Large intestine (tissue), 3 donors: ENCODE measurements at regions not wholly inside any gene's neighbourhood (a gene's known extent, or its start where the extent isn't known, plus 50 kb on each side); places are given as distances from the start of the nearest gene placed in this dataset.
"Not testable (repeated sequence)": the region's sequence is repeated elsewhere in the genome, so short reads cannot be mapped to it uniquely, and the experiment has no call there.

Experiments used
- DNase-seq, 2 donors: peaks; one replicate each; pipeline versions ENCODE4 v3.0.0 to v3.0.0-alpha.2; 2013
- H3K27ac ChIP-seq: one replicate; pipeline ENCODE4 v1.5.1; 2013; ENCODE audit warnings: low read length
- H3K27me3 ChIP-seq: 2 replicates; pipeline ENCODE4 v1.6.1; 2013; ENCODE audit warnings: low read length; ENCODE audit not compliant: control insufficient read depth, insufficient read depth
- H3K36me3 ChIP-seq: 2 replicates; pipeline ENCODE4 v1.6.1; 2013; ENCODE audit warnings: low read length; ENCODE audit not compliant: control insufficient read depth, insufficient read depth
- H3K4me1 ChIP-seq: one replicate; pipeline ENCODE4 v1.6.1; 2013; ENCODE audit warnings: low read length; ENCODE audit not compliant: control insufficient read depth, insufficient read depth
- H3K4me3 ChIP-seq: one replicate; pipeline ENCODE4 v1.5.1; 2013; ENCODE audit warnings: low read length
- H3K9me3 ChIP-seq: one replicate; pipeline ENCODE4 v1.6.1; 2013; ENCODE audit warnings: mild to moderate bottlenecking, low read depth, low read length, moderate library complexity; ENCODE audit not compliant: control insufficient read depth
- WGBS: methylation state at CpG from one replicate; pipeline ENCODE4 v1.1.5; 2013; ENCODE audit warnings: low lambda C conversion rate; ENCODE audit not compliant: insufficient coverage; 5-methylcytosine and 5-hydroxymethylcytosine counted together

GRCh38 chr11:25225078-25225477 is 728.2 kb downstream of the LUZP2 start:
- no peak for DNase-seq
- WGBS = 29% methylated on average over 1 of the region's 3 CpGs
- Histone ChIP-seq H3K27me3 (no peaks in the 10 kb centered on the region), H3K36me3 (no peaks in the 10 kb centered on the region), H3K27ac (no peak overlapping the region), H3K4me1 (no peaks in the 10 kb centered on the region), H3K9me3 (no peaks in the 10 kb centered on the region), H3K4me3 (no peak overlapping the region)

GRCh38 chr11:25242928-25243327 is 746.1 kb downstream of the LUZP2 start:
- Histone ChIP-seq H3K4me3 (no peak overlapping the region), H3K4me1 (no peaks in the 10 kb centered on the region), H3K36me3 (no peaks in the 10 kb centered on the region), H3K9me3 (no peaks in the 10 kb centered on the region), H3K27ac (no peak overlapping the region), H3K27me3 (no peaks in the 10 kb centered on the region)
- DNase-seq = no peak

GRCh38 chr11:25244126-25244525 is 747.3 kb downstream of the LUZP2 start:
- no peak overlapping the region for H3K27ac ChIP-seq
- no peaks in the 10 kb centered on the region for H3K9me3 ChIP-seq
- H3K4me1 ChIP-seq = no peaks in the 10 kb centered on the region
- no peak for DNase-seq
- no peak overlapping the region for H3K4me3 ChIP-seq
- H3K36me3 ChIP-seq = no peaks in the 10 kb centered on the region
- H3K27me3 ChIP-seq = no peaks in the 10 kb centered on the region
- WGBS = 100% methylated on average over 1 of the region's 2 CpGs

- Histone ChIP-seq H3K27me3 (no peaks in the 10 kb centered on the region), H3K36me3 (no peaks in the 10 kb centered on the region), H3K27ac (no peak overlapping the region), H3K9me3 (no peaks in the 10 kb centered on the region), H3K4me3 (no peak overlapping the region), H3K4me1 (no peaks in the 10 kb centered on the region)
- DNase-seq = no peak
- 60% methylated on average over 1 of the region's 1 CpG for WGBS
These were observed 750.5 kb downstream of the LUZP2 start for GRCh38 chr11:25247336-25247735.

GRCh38 chr11:25252854-25253253 is 756.0 kb downstream of the LUZP2 start:
- Histone ChIP-seq H3K27ac (no peak overlapping the region), H3K4me1 (no peaks in the 10 kb centered on the region), H3K4me3 (no peak overlapping the region), H3K9me3 (no peaks in the 10 kb centered on the region), H3K27me3 (no peaks in the 10 kb centered on the region), H3K36me3 (no peaks in the 10 kb centered on the region)
- 88% methylated on average over 1 of the region's 4 CpGs for WGBS
- DNase-seq = no peak

GRCh38 chr11:25263861-25264260 is 767.0 kb downstream of the LUZP2 start:
- 90% methylated on average over 2 of the region's 4 CpGs for WGBS
- H3K36me3 ChIP-seq, H3K27me3 ChIP-seq, H3K4me3 ChIP-seq, H3K9me3 ChIP-seq, H3K4me1 ChIP-seq, DNase-seq, H3K27ac ChIP-seq: not testable (repeated sequence)

- H3K27me3 ChIP-seq = no peaks in the 10 kb centered on the region
- H3K27ac ChIP-seq = no peak overlapping the region
- no peaks in the 10 kb centered on the region for H3K9me3 ChIP-seq
- H3K36me3 ChIP-seq = no peaks in the 10 kb centered on the region
- DNase-seq = no peak
- no peak overlapping the region for H3K4me3 ChIP-seq
- no peaks in the 10 kb centered on the region for H3K4me1 ChIP-seq
These were observed 774.4 kb downstream of the LUZP2 start for GRCh38 chr11:25271301-25271700.

GRCh38 chr11:25272214-25272613 is 775.4 kb downstream of the LUZP2 start:
- no peak for DNase-seq
- Histone ChIP-seq H3K27ac (no peak overlapping the region), H3K27me3 (no peaks in the 10 kb centered on the region), H3K4me3 (no peak overlapping the region), H3K9me3 (no peaks in the 10 kb centered on the region), H3K36me3 (no peaks in the 10 kb centered on the region), H3K4me1 (no peaks in the 10 kb centered on the region)

GRCh38 chr11:25280821-25281220 is 784.0 kb downstream of the LUZP2 start:
- not testable (repeated sequence) for H3K9me3 ChIP-seq, H3K4me1 ChIP-seq, H3K27me3 ChIP-seq, DNase-seq, H3K27ac ChIP-seq, H3K36me3 ChIP-seq, H3K4me3 ChIP-seq
- no CpG with 5 or more reads among the region's 7 CpGs for WGBS

GRCh38 chr11:25293166-25293565 is 796.3 kb downstream of the LUZP2 start:
- Histone ChIP-seq H3K4me1 (no peaks in the 10 kb centered on the region), H3K27ac (no peak overlapping the region), H3K36me3 (no peaks in the 10 kb centered on the region), H3K9me3 (no peaks in the 10 kb centered on the region), H3K4me3 (no peak overlapping the region), H3K27me3 (no peaks in the 10 kb centered on the region)
- WGBS = 80% methylated on average over 1 of the region's 1 CpG
- DNase-seq = no peak

- Histone ChIP-seq H3K4me1 (no peaks in the 10 kb centered on the region), H3K9me3 (no peaks in the 10 kb centered on the region), H3K4me3 (no peak overlapping the region), H3K36me3 (no peaks in the 10 kb centered on the region), H3K27me3 (no peaks in the 10 kb centered on the region), H3K27ac (no peak overlapping the region)
- DNase-seq = no peak
- 100% methylated on average over 2 of the region's 2 CpGs for WGBS
These were observed 801.6 kb downstream of the LUZP2 start for GRCh38 chr11:25298450-25298849.
